ENCODE measurements at regions not wholly inside any gene's neighbourhood (a gene's known extent, or its start where the extent isn't known, plus 50 kb on each side); places are given as distances from the start of the nearest gene placed in this dataset.

DNA sequence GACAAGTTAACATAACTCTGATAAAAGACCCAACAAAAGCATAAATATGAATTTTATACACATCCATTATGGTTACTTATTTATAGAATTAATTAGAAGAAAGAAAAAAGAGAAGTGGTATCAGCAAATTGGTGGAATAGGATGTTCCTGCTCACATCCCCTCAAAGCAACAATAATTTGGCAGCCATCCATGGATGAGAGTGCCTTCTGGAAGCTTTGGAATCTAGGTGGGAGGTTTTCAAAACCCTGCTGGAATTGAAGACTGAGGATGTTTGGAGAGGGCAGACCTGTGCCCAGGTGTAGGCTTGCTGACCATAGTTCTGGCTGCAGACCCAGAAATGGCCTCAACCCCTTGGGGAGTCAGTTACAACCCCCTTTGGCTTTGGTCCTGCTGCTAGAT is 91.2 kb downstream of the EDEM1 start:
- TF ChIP-seq, protein P1, sequence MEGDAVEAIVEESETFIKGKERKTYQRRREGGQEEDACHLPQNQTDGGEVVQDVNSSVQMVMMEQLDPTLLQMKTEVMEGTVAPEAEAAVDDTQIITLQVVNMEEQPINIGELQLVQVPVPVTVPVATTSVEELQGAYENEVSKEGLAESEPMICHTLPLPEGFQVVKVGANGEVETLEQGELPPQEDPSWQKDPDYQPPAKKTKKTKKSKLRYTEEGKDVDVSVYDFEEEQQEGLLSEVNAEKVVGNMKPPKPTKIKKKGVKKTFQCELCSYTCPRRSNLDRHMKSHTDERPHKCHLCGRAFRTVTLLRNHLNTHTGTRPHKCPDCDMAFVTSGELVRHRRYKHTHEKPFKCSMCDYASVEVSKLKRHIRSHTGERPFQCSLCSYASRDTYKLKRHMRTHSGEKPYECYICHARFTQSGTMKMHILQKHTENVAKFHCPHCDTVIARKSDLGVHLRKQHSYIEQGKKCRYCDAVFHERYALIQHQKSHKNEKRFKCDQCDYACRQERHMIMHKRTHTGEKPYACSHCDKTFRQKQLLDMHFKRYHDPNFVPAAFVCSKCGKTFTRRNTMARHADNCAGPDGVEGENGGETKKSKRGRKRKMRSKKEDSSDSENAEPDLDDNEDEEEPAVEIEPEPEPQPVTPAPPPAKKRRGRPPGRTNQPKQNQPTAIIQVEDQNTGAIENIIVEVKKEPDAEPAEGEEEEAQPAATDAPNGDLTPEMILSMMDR (conservative IDR thresholded peaks at IDR 0.05; ENCODE audit: low read length) = no peak
- TF ChIP-seq EZH2phosphoT487 (IDR thresholded peaks at IDR 0.05; ENCODE audit: borderline replicate concordance, low read depth, low read length) = no peak

All from OCI-LY7 (cell line).